IMR-90 (cell line): ENCODE measurements at regions not wholly inside any gene's neighbourhood (a gene's known extent, or its start where the extent isn't known, plus 50 kb on each side); places are given as distances from the start of the nearest gene placed in this dataset.

Source experiments
- ATAC-seq: fragments of 200-7000 bp; cut with Tn5 transposase; 2 replicates; pipeline ENCODE4 v1.9.1; 2020; ENCODE audit warnings: low read depth, mild to moderate bottlenecking, moderate library complexity
- BruUV-seq: library from RNA; stranded (reverse); fragments of 400-500 nt; replicated peaks from 2 replicates; lab custom pipeline; 2021; lab: Mats Ljungman, UMichigan
- CTCF ChIA-PET: fragments of 300-600 bp; formaldehyde crosslinking; extraction: SDS; loops from one replicate; lab custom pipeline; 2021; ENCODE audit warnings: antibody characterized with exemption; lab: Yijun Ruan, JAX
- POLR2A ChIA-PET: fragments of 300-600 bp; sonication (Branson Sonifier 250); formaldehyde crosslinking; loops from one replicate; lab custom pipeline; 2022; ENCODE audit warnings: antibody characterized with exemption; ENCODE audit not compliant: unreplicated experiment; lab: Charles Lee
- DNase-seq: peaks from one replicate; pipeline ENCODE4 v3.0.0; 2013
- H2AFZ ChIP-seq: replicated peaks from 2 replicates; pipeline ENCODE3; 2013; ENCODE audit warnings: low read length, mild to moderate bottlenecking; ENCODE audit not compliant: poor library complexity
- H2AK5ac ChIP-seq: 2 replicates; pipeline ENCODE4 v1.6.1; 2013; ENCODE audit warnings: low read depth, low read length, inconsistent platforms
- H2AK9ac ChIP-seq: replicated peaks from 2 replicates; pipeline ENCODE3; 2013; ENCODE audit warnings: mild to moderate bottlenecking, low read depth, low read length, moderate library complexity; ENCODE audit not compliant: poor library complexity
- H2BK120ac ChIP-seq: 2 replicates; pipeline ENCODE4 v1.6.1; 2013; ENCODE audit warnings: low read depth, low read length, inconsistent platforms
- H2BK15ac ChIP-seq: 3 replicates; pipeline ENCODE4 v1.6.1; 2013; ENCODE audit warnings: low read depth, low read length, inconsistent platforms
- H2BK20ac ChIP-seq: 2 replicates; pipeline ENCODE4 v1.6.1; 2013; ENCODE audit warnings: low read depth, mild to moderate bottlenecking, inconsistent platforms, low read length, moderate library complexity
- H2BK5ac ChIP-seq: 2 replicates; pipeline ENCODE4 v1.6.1; 2013; ENCODE audit warnings: mild to moderate bottlenecking, low read depth, low read length, inconsistent platforms; ENCODE audit not compliant: poor library complexity, severe bottlenecking
- H3K14ac ChIP-seq: replicated peaks from 2 replicates; pipeline ENCODE4 v1.6.1; 2013; ENCODE audit warnings: low read depth, low read length, inconsistent platforms
- H3K18ac ChIP-seq: 2 replicates; pipeline ENCODE4 v1.6.1; 2013; ENCODE audit warnings: low read depth, low read length, control low read depth
- H3K23ac ChIP-seq: 2 replicates; pipeline ENCODE4 v1.6.1; 2013; ENCODE audit warnings: low read depth, low read length, inconsistent platforms
- H3K27ac ChIP-seq: 2 replicates; pipeline ENCODE4 v1.5.1; 2013; ENCODE audit warnings: mild to moderate bottlenecking, control low read depth, low read length; ENCODE audit not compliant: insufficient read depth
- H3K27me3 ChIP-seq: 2 replicates; pipeline ENCODE4 v1.6.1; 2013; ENCODE audit warnings: low read length; ENCODE audit not compliant: control insufficient read depth, insufficient read depth
- H3K36me3 ChIP-seq: 2 replicates; pipeline ENCODE4 v1.6.1; 2013; ENCODE audit warnings: low read length, mixed read lengths; ENCODE audit not compliant: control insufficient read depth, insufficient read depth
- H3K4ac ChIP-seq: 2 replicates; pipeline ENCODE4 v1.6.1; 2013; ENCODE audit warnings: low read depth, low read length, inconsistent platforms
- H3K4me1 ChIP-seq: 2 replicates; pipeline ENCODE4 v1.6.1; 2013; ENCODE audit warnings: low read length, mixed read lengths; ENCODE audit not compliant: control insufficient read depth, insufficient read depth
- H3K4me2 ChIP-seq: 2 replicates; pipeline ENCODE4 v1.6.1; 2013; ENCODE audit warnings: low read depth, mild to moderate bottlenecking, control low read depth, low read length, moderate library complexity
- H3K4me3 ChIP-seq: 2 replicates; pipeline ENCODE4 v1.5.1; 2013; ENCODE audit warnings: low read depth, mild to moderate bottlenecking, control low read depth, low read length, moderate library complexity; ENCODE audit not compliant: insufficient read depth
- H3K56ac ChIP-seq: 2 replicates; pipeline ENCODE4 v1.6.1; 2013; ENCODE audit warnings: low read length, inconsistent platforms; ENCODE audit not compliant: insufficient read depth; ENCODE audit errors: extremely low read depth
- H3K79me1 ChIP-seq, 2 experiments: 2 replicates each; pipeline ENCODE4 v1.6.1; 2013; ENCODE audit warnings: low read length in 2 of 2, inconsistent platforms in 1 of 2, low read depth in 1 of 2
- H3K9ac ChIP-seq: 2 replicates; pipeline ENCODE4 v1.6.1; 2013; ENCODE audit warnings: low read depth, low read length, control low read depth
- H3K9me1 ChIP-seq: 2 replicates; pipeline ENCODE4 v1.6.1; 2013; ENCODE audit warnings: low read length, inconsistent platforms; ENCODE audit not compliant: insufficient read depth
- H3K9me3 ChIP-seq: 2 replicates; pipeline ENCODE4 v1.6.1; 2013; ENCODE audit warnings: low read length; ENCODE audit not compliant: control insufficient read depth, insufficient read depth
- H4K20me1 ChIP-seq: 2 replicates; pipeline ENCODE4 v1.6.1; 2013; ENCODE audit warnings: low read length, inconsistent platforms; ENCODE audit not compliant: insufficient read depth
- H4K5ac ChIP-seq: 2 replicates; pipeline ENCODE4 v1.6.1; 2013; ENCODE audit warnings: mild to moderate bottlenecking, low read depth, low read length, control low read depth
- H4K8ac ChIP-seq, 2 experiments: 2 replicates each; pipeline ENCODE4 v1.6.1; 2013; ENCODE audit warnings: low read depth in 2 of 2, low read length in 2 of 2, control low read depth in 1 of 2, inconsistent platforms in 1 of 2
- H4K91ac ChIP-seq: 2 replicates; pipeline ENCODE4 v1.6.1; 2013; ENCODE audit warnings: low read depth, low read length, inconsistent platforms; ENCODE audit not compliant: insufficient read depth
- BHLHE40 ChIP-seq: fragments of 150-350 bp; IDR thresholded peaks from 2 replicates; pipeline ENCODE4 v1.6.1; 2016; ENCODE audit warnings: mild to moderate bottlenecking, low read depth, low read length
- CEBPB ChIP-seq: IDR thresholded peaks from 2 replicates; pipeline ENCODE4 v1.6.1; 2012; ENCODE audit warnings: low read depth, low read length, improper control_type of control experiment
- CHD1 ChIP-seq: IDR thresholded peaks from 2 replicates; pipeline ENCODE4 v1.6.1; 2012; ENCODE audit warnings: low read depth, low read length, improper control_type of control experiment
- CTCF ChIP-seq: conservative IDR thresholded peaks from 2 replicates; pipeline ENCODE4 v1.5.1; 2012; ENCODE audit warnings: mild to moderate bottlenecking, low read depth, low read length, improper control_type of control experiment
- ELK1 ChIP-seq: fragments of 150-350 bp; IDR thresholded peaks from 2 replicates; pipeline ENCODE4 v1.6.1; 2016; ENCODE audit warnings: low read depth, mild to moderate bottlenecking, low read length, moderate library complexity, borderline replicate concordance
- FOS ChIP-seq: fragments of 150-350 bp; IDR thresholded peaks from 2 replicates; pipeline ENCODE4 v1.6.1; 2016; ENCODE audit warnings: low read depth, low read length
- MAFK ChIP-seq: IDR thresholded peaks from 2 replicates; pipeline ENCODE4 v1.6.1; 2012; ENCODE audit warnings: low read depth, low read length, improper control_type of control experiment
- MAZ ChIP-seq: IDR thresholded peaks from 2 replicates; pipeline ENCODE4 v1.6.1; 2012; ENCODE audit warnings: low read depth, mild to moderate bottlenecking, low read length, improper control_type of control experiment, moderate library complexity, borderline replicate concordance
- MXI1 ChIP-seq: IDR thresholded peaks from 2 replicates; pipeline ENCODE4 v1.6.1; 2012; ENCODE audit warnings: low read depth, mild to moderate bottlenecking, low read length, moderate library complexity, borderline replicate concordance
- NFE2L2 ChIP-seq: fragments of 150-350 bp; IDR thresholded peaks from 2 replicates; pipeline ENCODE4 v1.6.1; 2016; ENCODE audit warnings: low read depth, mild to moderate bottlenecking, low read length
- POLR2A ChIP-seq: IDR thresholded peaks from 2 replicates; pipeline ENCODE4 v1.6.1; 2012; ENCODE audit warnings: mild to moderate bottlenecking, low read depth, low read length
- RAD21 ChIP-seq: IDR thresholded peaks from 2 replicates; pipeline ENCODE4 v1.6.1; 2012; ENCODE audit warnings: low read length, improper control_type of control experiment
- RCOR1 ChIP-seq: IDR thresholded peaks from 2 replicates; pipeline ENCODE4 v1.6.1; 2012; ENCODE audit warnings: mild to moderate bottlenecking, low read length, improper control_type of control experiment; ENCODE audit not compliant: insufficient replicate concordance
- RFX5 ChIP-seq: IDR thresholded peaks from 2 replicates; pipeline ENCODE4 v1.8.0; 2012; ENCODE audit warnings: low read depth, mild to moderate bottlenecking, low read length, moderate library complexity
- SMC3 ChIP-seq: fragments of 150-350 bp; IDR thresholded peaks from 2 replicates; pipeline ENCODE4 v1.6.1; 2016; ENCODE audit warnings: low read depth, mild to moderate bottlenecking, antibody characterized with exemption, low read length, moderate library complexity
- USF2 ChIP-seq: fragments of 150-350 bp; IDR thresholded peaks from 2 replicates; pipeline ENCODE4 v1.6.1; 2017; ENCODE audit warnings: mild to moderate bottlenecking, antibody characterized with exemption, low read length, low read depth
- WGBS, 2 experiments: methylation state at CpG; one replicate each; pipeline versions ENCODE4 v1.1.5 to v1.1.7; 2013; ENCODE audit warnings: missing lambda C conversion rate in 2 of 2; ENCODE audit not compliant: insufficient read length in 1 of 2; ENCODE audit errors: extremely low coverage in 2 of 2; 5-methylcytosine and 5-hydroxymethylcytosine counted together
- dilution Hi-C: fragments of 300-500 bp; cut with HindIII; formaldehyde crosslinking; loops from one replicate; pipeline ENCODE4 v1.14.3; 2018; ENCODE audit warnings: low sequenced_read_pairs; ENCODE audit not compliant: unreplicated experiment
- in situ Hi-C: fragments of 300-500 bp; cut with MboI; formaldehyde crosslinking; loops from 3 replicates; pipeline ENCODE4 v1.14.3; 2019; ENCODE audit warnings: low sequenced_read_pairs, inconsistent platforms, mixed read lengths
- intact Hi-C: fragments of 100-400 bp; cut with micrococcal nuclease; formaldehyde crosslinking; loops from 2 replicates; pipeline ENCODE4 v1.10.0; 2022

- Histone ChIP-seq H4K91ac (no peak overlapping the region), H3K4me1 (no peaks in the 10 kb centered on the region), H2BK20ac (no peak overlapping the region), H2BK15ac (no peak overlapping the region), H4K20me1 (no peaks in the 10 kb centered on the region), H3K4me2 (no peak overlapping the region), H3K56ac (no peak overlapping the region), H2BK120ac (no peak overlapping the region), H2AFZ (no peak overlapping the region), H2BK5ac (no peak overlapping the region), H3K9me1 (no peaks in the 10 kb centered on the region), H3K4me3 (no peak overlapping the region), H3K18ac (no peak overlapping the region), H3K27me3 (no peaks in the 10 kb centered on the region), H4K5ac (no peak overlapping the region), H3K36me3 (no peaks in the 10 kb centered on the region), H2AK5ac (no peak overlapping the region), H3K14ac (no peak overlapping the region), H3K23ac (no peak overlapping the region), H3K79me1 (no peaks in the 10 kb centered on the region), H4K8ac (no peak overlapping the region), H3K9me3 (no peaks in the 10 kb centered on the region), H3K27ac (no peak overlapping the region), H3K9ac (no peak overlapping the region), H2AK9ac (no peak overlapping the region), H3K4ac (no peak overlapping the region)
- BruUV-seq: no TSS peak
- WGBS, 2 experiments: no CpG with 5 or more reads among the region's 1 CpG
- CTCF ChIA-PET: no interaction called here
- ATAC-seq (no peak), DNase-seq (no peak)
- in situ Hi-C loops (no loop called here), dilution Hi-C loops (no loop called here), intact Hi-C loops (no loop called here)
- TF ChIP-seq POLR2A (no peak), BHLHE40 (no peak), CEBPB (no peak), MXI1 (no peak), RAD21 (no peak), CHD1 (no peak), CTCF (no peak), NFE2L2 (no peak), USF2 (no peak), SMC3 (no peak), MAZ (no peak), ELK1 (no peak), RFX5 (no peak), MAFK (no peak), RCOR1 (no peak), FOS (no peak)
- POLR2A ChIA-PET: no interaction called here
Observed at GRCh38 chr4:135227842-135228241, 1026.3 kb upstream of the PABPC4L start.
